ENCODE measurements at regions not wholly inside any gene's neighbourhood (a gene's known extent, or its start where the extent isn't known, plus 50 kb on each side); places are given as distances from the start of the nearest gene placed in this dataset.

- TF ChIP-seq CTCF (IDR thresholded peaks at IDR 0.05; ENCODE audit: borderline replicate concordance, extremely low read depth, low read length, poor library complexity, severe bottlenecking) (no peak), EZH2 (IDR thresholded peaks at IDR 0.05; ENCODE audit: borderline replicate concordance, low read depth, low read length, severe bottlenecking) (no peak)
Observed at GRCh38 chr5:17719592-17719991, 85.3 kb downstream of the TAF11L14 start.

Measured in DND-41 (cell line).